GM21381 (cell line): ENCODE measurements at regions not wholly inside any gene's neighbourhood (a gene's known extent, or its start where the extent isn't known, plus 50 kb on each side); places are given as distances from the start of the nearest gene placed in this dataset.

Experiments
- ATAC-seq: cut with Tn5 transposase; IDR thresholded peaks from one replicate; pipeline ENCODE4 v1.9.1; 2021; ENCODE audit warnings: mild to moderate bottlenecking, moderate library complexity; ENCODE audit not compliant: unreplicated experiment

DNA sequence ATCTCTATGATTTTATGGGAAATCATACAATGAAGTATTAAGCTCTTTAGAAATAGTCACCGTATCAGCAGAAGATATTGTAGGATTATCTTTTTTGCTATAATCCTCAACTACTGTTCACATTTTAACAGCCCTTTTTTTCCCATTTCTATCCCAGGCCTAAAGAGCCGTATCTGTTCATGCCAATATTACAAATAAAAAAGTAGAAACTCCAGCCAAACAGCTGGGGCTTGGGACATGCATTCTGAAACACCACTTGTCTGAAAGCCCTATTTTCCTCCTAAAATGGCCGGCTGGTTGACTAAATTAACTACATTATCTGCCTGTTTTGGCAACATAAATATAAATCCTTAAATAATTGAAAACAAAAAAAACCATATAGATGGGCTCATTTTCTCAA is 477.8 kb downstream of the CDH2 start:
- ATAC-seq: no peak

DNA sequence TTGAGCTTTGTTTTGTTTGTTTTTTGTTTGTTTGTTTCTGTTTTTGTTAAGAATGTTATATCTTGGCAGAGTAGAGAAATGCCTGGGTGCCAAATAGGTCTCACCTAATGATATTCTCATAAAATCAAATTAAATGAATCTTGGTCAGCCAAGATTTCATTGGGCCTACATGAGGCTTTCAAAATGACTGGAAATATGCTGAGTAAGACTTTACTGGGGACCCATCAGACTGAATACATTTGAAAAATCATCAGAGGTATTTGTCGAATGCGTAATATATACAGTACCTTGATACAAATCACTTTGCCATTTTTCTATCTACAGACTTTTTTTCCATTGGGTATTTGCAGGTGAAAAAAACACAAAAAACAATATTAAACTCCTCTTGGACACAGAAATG is 480.8 kb downstream of the CDH2 start:
- ATAC-seq: no peak

- no peak for ATAC-seq
These were observed 481.4 kb downstream of the CDH2 start for GRCh38 chr18:27695503-27695902.

GRCh38 chr18:27695052-27695451 is 481.9 kb downstream of the CDH2 start:
- no peak for ATAC-seq

GRCh38 chr18:27688581-27688980 is 488.3 kb downstream of the CDH2 start:
- ATAC-seq: no peak

DNA sequence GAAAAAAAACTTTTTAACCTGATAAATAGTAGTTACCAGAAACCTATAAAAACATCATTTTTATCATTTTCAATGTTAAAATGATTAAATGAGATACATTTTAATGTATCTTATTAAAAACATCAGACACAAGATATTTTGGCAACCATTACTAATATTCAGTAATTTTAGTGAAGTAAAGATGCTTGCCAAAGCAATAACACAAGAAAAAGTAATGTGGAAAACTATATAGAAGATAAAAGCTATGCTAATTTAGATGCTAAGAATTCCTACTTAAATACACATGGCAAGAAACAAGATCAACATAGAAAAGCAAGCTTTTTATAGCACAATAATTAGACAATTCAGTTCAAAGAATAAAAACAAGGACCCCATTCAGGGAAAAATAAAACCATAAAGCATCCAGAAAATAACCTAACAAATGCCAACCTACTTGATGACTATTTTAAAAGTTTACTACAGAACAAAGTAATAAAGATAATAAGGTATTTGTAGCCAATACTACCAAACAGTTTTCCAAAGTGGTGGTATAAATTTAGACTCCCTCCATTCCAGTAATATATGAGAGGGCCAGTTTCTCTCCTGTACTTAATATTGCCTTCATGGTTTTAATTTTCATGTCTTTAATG is 489.5 kb downstream of the CDH2 start:
- no peak for ATAC-seq

- no peak for ATAC-seq
These were observed 491.0 kb downstream of the CDH2 start for GRCh38 chr18:27685807-27686412.

DNA sequence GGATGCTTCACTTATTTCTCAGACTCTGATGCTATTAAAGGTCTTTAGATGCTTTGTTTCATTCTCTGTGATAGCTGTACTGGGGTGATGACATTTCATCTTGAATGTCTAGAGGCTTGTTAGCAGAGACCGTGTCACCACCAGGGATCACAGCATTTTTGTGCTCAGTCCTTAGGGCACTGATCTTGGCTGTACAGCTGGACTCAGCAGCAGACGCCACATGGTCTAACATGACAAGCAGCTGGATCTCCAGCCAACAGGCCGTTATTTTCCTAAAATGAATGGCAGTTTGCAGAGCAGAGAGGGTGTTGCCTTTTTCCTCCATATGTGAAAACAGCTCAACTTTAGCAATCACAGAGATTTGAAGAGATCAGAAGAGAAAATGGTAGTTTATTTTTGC is 491.8 kb downstream of the CDH2 start:
- ATAC-seq: no peak

DNA sequence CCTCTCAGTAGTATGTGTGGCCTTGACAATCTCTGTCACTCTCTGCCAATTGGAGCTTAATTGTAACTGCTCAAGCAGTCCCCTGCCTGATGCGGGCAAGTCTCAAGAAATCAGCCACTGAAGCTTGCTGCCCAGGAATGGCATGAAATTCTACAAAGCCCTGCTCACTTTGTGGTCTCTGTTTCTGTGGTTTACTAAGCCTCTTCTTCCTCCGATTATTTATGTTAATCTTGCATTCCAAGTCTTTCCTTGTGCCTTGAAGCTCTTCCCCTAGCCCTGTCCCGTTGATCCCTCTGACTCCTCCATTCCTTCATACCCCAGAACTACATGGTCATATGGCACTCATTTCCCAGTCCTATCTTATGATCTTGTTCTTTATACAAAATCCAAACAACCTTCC is 489.3 kb upstream of the CHST9 start:
- no peak for ATAC-seq

- ATAC-seq: no peak
These were observed 488.8 kb upstream of the CHST9 start for GRCh38 chr18:27673861-27674260.

DNA sequence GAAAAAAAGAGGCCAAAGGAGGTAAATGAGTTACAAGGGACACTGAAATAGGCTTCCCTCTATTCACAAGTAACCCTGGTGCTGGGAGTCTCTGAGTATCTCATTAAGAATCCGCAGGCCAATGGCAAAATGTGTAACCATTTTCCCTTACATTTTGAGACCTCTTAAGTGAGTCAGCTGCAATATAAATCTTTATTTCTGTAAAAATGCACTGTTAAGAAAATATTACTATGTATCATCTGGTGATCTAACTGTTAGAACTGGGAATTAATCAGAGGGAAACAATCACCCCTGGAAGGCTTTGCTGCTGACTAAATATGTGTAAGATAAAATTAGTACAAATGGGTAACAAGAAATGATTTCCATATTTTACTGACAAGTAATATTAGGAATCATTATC is 483.1 kb upstream of the CHST9 start:
- ATAC-seq: no peak

- ATAC-seq: no peak
These were observed 482.0 kb upstream of the CHST9 start for GRCh38 chr18:27667064-27667463.

DNA sequence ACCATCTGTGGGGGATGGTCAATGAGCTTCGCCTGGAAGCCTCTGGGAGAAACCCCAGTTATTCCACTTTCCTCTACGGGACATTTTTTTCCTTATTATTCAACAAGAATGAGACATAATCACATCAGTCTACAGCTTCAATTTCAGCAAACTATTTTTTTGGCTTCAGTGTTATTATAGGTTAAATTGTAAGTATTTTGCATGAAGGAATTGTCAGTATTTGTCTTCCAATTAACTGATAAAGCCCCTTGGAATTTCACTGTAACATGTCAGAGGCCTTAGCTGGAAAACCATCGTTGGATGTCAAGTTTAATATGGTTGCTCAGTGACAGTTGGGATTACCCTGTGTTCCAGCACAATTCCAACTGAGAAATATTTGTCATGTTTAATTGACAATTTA is 480.9 kb upstream of the CHST9 start:
- no peak for ATAC-seq

- no peak for ATAC-seq
These were observed 480.2 kb upstream of the CHST9 start for GRCh38 chr18:27665264-27665799.

GRCh38 chr18:27662949-27663348 is 477.8 kb upstream of the CHST9 start:
- no peak for ATAC-seq

DNA sequence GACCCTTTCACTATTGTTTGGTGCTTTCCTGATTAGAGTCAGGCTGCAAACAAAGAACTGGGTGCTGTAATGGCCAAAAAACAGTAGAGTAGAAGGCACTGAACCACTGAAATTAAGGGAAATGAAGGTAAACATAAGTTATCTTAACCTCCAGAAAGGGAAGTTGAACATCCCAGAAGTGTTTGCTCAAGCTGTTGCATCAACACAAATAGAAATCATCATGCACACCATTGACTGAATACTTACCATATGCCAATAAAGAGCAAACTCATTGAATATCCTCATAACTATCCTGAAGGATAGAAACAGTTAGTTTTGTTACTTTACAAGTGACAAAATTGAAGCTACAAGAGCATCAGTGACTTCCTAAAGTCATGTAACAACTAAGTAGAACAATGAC is 477.4 kb upstream of the CHST9 start:
- ATAC-seq: no peak

- no peak for ATAC-seq
These were observed 476.4 kb upstream of the CHST9 start for GRCh38 chr18:27661320-27662018.

DNA sequence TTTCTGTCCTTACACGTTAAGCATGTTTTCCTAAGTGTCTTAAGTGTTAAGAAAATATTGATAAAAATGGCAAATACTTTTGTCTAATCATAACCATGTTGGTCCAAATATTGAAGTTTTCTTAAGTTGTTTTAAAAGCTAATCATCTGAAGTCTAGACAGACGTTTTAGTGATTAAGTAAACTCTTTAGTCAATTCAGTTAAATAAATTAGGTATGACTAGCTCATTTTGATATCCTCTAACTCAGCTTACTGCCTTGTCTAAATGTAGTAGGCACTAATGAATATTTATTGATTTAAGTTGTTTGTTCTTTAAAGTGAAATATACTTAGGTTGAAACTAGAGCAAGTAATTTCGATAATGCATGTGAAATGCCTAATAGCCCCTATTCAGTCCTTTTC is 471.8 kb upstream of the CHST9 start:
- ATAC-seq: no peak

DNA sequence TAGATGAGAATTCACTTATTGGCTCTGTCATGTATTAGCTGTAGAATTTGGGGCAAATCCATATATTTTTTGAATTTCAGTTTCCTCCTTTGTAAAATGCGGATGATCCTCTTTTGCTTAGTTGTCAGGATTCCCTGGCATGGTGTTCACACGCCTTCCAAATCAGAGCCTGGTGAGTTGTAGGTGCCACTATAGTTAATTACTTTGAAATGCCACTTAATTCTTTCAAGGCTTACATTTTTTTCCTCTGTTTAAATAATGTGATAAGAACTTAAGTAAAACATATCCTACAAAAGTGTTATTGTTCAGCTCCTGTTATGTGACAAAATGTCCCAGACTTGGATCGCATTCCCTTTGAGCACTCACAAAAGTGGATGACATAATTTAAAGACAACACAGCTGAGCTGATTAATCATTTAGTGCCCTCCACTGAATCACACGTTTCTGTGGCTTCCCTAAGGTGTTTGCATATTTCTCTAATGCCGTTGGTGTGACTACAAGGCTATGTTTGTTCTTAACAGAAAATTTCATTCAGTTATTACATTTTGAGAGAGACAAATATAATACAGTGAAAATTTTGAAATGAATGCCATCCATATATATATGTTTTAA is 471.2 kb upstream of the CHST9 start:
- no peak for ATAC-seq

- no peak for ATAC-seq
These were observed 468.1 kb upstream of the CHST9 start for GRCh38 chr18:27653247-27653646.

DNA sequence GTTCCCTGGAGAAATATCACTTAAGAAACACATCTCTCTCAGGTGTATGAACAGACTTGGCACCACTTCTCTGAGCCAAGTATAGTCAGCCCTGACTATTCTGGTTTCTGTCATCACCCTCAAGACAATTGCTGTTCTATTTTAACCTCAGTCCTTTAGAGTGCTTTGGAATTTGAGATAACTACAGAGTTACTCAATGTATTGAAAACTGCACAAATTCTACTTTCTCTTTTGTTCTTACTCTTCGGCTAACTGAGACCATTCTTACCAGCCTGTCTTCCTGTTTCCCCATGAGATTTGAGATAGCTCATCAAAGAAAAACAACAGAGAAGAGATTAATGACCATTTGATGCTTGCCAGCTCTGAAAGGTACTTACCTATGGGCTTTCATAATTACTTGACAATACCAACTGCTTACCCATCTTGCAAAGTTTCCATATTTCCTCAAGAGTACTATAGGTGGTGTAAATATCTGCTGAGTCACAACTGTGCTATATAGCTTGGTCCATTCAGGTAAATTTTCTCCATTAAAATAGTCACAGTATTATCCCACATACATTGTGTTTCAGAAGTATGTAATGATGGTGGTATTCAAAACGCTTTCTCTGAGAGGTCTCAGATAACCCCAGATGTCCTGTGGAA is 467.5 kb upstream of the CHST9 start:
- no peak for ATAC-seq
